Stimulated activated CD4-positive, alpha-beta T cell treated with anti-CD3 and anti-CD28 coated beads, TNF-alpha, amount 100 ng/mL, for 48 hours (primary cell): ENCODE measurements at regions not wholly inside any gene's neighbourhood (a gene's known extent, or its start where the extent isn't known, plus 50 kb on each side); places are given as distances from the start of the nearest gene placed in this dataset.
"Not testable (repeated sequence)": the region's sequence is repeated elsewhere in the genome, so short reads cannot be mapped to it uniquely, and the experiment has no call there.

ENCODE experiments used
- DNase-seq, 3 donors: peaks; one replicate each; pipeline ENCODE4 v3.0.0-alpha.2; 2020; ENCODE audit warnings: low read depth in 3 of 3

DNA sequence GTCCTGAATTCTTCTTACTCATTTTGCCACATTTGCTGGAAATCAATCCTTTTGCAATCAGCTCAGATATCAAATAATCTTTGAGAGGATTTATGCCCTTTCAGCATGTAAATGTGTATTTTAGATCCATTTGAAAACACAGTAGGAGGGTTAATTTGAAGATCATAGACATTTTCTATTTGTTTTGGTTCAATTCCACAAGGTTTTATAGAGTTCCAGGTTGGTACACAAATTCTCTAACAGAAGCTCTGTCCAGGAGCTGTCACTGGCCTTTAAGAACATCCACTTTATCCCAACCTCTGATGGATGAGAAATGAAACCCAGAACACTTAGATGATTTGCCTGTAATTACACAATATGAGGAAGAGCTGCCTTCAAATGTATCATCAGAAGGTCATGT is 157.3 kb upstream of the CHAC2 start:
- DNase-seq: no peak

DNA sequence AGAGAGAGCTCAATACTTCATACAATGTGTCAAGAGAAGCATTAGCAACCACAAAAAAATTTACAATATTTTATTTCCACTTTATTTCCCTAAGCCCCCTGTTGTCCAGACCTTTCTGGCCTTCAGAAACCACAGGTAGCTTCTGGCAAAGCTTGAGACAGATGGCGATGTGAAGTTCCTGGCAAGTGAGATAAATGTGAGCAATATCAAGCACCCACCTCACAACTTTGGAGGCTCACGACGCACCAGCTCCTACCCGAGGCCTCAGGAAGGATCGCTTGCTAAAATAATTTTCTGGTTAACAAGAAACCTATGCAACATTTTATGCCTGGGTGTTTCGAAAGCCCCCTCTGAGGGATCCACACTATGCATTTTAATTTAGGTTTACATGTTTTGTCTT is 158.1 kb upstream of the CHAC2 start:
- no peak for DNase-seq

DNA sequence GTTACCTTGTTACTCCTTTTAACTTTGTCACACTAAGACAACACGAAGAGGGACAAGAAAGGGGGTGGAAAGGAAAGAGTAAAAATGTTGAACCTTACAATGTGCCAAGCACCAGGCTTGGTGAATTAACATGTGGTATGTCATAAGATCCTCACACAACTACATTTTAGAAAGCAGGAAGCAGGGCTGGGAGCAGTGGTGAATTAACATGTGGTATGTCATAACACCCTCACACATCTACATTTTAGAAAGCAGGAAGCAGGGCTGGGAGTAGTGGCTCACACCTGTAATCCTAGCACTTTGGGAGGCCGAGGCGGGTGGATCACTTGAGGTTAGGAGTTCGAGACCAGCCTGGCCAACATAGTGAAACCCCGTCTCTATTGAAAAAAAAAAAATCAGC is 159.3 kb upstream of the CHAC2 start:
- DNase-seq: no peak

DNA sequence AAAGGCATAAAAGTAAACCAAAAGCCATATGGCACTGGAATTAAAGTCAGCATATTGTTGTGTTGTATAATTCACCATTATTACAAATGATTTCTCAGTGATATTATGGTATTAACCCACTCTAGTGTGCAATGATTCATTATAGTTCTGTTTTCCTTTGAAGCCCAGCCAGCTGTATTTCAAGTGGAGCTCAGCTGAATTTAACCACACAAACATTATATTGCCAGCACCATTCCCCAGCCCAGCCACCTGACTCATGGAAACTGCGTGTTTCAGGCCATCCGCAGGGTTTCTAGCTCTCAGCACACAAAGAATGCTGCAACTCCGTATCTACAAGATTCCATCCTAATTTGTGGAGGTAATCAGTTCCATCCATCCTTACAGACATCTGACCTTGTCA is 166.8 kb upstream of the CHAC2 start:
- DNase-seq: no peak

DNA sequence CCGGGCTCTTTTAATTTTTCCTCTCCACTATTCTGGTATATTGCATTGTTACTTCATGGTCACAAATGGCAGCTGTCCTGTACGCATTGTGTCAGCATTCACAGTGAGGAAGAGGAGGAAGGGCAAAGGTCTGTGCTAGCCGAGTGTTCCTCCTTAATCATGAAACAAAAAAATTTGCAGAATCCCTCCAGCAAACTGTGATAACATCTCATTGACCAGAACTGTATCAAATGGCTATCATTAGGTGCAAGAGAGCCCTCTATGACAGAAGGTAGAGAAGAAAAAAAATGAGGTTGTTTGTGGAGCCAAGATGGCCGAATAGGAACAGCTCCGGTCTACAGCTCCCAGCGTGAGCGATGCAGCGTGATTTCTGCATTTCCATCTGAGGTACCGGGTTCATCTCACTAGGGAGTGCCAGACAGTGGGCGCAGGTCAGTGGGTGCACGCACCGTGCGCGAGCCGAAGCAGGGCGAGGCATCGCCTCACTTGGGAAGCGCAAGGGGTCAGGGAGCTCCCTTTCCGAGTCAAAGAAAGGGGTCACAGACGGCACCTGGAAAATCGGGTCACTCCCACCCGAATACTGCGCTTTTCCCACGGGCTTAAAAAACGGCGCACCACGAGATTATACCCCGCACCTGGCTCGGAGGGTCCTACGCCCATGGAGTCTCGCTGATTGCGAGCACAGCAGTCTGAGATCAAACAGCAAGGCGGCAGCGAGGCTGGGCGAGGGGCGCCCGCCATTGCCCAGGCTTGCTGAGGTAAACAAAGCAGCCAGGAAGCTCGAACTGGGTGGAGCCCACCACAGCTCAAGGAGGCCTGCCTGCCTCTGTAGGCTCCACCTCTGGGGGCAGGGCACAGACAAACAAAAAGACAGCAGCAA is 180.6 kb upstream of the CHAC2 start:
- not testable (repeated sequence) for DNase-seq

DNA sequence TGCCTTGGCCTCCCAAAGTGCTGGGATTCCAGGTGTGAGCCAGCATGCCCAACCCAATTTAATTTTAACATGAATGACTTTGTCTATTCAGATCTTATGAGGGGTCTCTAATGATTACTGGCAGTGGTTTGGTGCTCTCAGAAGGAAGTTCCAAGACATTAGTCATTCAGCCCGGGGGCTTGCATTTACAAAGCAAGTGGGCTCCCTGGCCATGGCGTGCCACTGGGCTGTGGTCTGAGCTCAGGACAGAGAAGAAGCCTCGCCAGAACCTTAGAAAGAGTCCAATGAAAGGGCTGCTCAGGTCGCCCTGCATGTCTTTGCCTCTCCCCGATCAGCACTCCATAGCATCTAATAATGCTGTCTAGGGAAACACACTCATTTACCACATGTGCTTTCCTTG is 182.6 kb upstream of the CHAC2 start:
- DNase-seq: no peak

DNA sequence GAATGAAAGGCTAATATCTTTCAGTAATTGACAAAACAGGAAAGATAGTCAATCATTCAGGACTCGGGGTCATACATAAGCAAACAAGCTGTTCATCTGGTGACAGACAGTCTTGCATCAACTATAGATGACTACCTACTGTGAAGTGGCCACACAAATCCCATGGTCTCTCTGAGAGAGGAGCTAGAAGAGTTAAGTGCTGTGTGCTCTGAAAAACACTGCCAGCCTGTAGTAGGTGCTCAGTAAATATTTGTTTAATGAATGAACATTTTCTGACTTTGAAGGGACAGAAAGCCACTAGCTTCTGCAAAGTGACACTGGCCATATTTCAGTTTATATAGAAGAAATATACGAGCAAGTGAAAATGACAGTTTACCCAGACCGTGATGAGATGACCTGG is 184.0 kb upstream of the CHAC2 start:
- DNase-seq: no peak

DNA sequence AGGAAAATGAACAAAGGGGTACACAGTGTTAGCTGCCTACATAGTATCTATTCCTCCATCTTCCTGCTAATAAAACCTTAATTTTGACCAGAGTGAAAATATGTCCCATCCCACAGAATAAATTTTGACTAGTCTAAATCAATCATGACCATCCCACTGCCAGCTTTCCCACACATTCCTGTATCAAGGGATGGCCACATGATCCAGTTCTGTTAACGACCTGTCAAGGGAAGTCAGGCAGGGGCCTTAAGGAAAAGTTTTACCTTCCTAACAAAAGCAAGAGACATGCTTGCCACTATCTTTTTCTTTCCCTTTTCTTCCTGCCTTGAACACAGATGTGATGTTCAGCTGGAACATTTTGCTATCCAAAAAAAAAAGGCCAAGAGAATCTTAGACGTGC is 185.0 kb upstream of the CHAC2 start:
- no peak for DNase-seq

DNA sequence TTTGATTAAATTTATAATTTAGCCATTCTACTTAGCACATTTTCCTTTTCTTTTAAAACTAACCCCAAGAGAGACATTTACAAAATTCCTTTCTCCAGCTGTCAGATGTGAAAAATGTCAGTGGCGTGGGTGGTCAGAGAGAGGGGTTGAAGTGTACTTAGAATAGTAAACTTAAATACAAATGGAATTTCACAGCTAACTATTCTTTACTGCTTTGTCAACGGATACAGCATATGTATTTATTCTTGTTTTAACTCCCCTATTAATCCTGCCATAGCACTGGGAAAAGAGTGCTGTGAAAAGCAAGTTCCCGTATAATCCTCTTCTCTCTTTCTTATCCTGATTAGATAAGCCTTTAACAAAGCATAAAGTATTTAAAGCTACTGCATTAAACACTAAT is 191.4 kb upstream of the CHAC2 start:
- no peak for DNase-seq

DNA sequence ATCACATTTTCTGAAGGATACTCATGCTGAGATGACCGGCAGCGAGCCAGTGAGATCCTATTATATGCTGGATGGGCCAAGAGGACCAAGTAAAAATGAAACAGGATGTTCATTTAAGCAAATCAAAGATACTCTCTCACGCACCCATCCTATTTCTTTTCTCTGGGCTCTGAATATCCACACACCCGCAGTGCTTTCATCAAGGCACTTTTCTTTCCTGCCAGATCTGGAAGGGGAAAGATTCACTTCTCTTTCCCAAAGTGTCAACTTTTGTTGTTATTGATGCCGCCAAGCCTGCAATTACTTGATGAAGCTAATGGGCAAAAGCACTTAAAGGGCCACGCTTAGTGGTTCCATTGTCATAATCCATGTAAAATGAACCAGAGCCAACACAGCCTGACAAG is 191.9 kb upstream of the CHAC2 start:
- DNase-seq: no peak

DNA sequence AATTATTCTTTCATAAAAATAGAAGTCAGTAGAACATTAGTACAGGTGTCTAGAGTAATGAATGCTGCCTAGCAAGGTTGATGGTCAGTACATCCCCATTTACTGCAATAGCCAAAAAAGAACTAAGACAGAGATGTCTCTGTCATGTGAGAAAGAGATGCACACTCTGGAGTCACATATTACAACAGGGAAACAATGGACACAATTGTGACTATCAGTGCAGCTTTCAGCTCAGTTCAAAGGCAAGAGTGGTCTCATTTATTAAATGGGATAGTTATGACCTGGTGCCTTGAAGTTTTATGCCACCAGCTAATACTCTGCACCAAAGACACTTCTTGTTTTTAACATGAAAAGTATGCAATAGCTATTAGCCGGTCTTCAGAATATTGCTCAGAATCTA is 194.9 kb upstream of the CHAC2 start:
- DNase-seq: no peak

DNA sequence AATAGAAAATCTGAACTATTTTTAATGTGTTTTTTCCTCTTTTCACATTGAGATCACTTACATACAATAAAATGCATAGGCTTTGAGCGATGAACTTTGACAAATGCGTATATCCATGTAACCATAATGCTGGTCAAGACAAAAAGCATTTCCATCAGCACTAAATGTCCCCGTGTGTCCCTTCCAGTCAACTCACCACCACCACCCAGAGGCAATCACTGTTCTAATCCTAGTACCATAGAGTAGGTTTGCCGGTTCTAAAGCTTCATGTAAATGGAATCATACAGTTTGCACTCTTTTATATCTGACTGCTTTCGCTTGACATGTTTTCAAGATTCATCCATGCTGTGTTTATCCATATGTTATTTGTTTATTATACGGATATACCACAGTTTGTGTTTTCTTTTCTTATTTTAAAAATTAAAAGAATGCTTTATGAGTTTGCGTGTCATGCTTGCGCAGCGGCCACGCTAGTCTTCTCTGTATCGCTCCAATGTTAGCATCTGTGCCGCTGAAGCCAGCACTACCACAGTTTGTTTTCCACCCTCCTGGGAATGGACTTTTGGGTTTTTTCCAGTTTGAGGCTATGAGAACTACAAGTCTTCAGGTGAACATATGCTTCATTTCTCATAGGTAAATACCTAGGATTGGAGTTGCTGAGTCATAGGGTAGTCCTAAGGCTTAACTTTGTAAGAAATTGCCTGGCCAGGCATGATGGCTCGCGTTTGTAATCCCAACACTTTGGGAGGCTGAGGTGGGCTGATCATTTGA is 197.5 kb upstream of the CHAC2 start:
- no peak for DNase-seq

DNA sequence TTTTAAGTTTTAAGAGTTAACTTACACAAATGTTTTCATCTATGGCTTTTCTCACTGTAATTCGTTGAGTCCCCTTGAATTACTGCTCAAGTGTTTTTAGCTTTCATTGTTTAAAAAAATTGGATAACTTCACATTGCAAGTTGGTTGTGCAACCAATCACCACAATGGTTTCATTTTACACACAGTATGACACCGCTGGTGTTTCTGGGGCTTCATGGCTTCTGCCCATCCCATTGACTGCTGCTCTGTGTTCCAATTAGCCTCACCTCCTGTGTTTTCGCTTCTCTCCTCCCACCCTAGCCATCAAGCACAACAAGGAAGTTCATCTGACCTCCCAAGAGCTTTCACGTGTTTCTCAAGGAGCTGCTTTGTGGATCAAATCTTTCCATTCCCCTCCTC is 199.1 kb upstream of the CHAC2 start:
- no peak for DNase-seq

DNA sequence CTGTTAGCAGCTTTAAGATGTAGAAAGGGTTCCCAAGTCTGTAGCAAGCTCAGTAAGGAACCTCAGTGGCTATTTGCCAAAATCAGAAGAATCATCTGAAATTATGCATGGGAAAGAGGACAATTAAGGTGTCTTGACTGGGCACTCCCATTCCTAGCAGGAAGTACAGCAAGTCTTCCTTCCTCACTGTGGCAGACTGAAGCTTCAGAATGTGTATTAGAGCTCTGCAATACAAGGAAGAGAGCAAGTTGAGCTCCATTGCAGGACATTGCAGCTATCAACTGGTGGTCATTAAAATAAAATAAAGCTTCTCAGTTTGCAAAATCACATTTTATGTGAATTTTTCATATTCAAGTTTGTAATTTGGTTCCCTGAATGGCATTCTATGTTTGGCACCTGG is 200.5 kb upstream of the CHAC2 start:
- DNase-seq: no peak

DNA sequence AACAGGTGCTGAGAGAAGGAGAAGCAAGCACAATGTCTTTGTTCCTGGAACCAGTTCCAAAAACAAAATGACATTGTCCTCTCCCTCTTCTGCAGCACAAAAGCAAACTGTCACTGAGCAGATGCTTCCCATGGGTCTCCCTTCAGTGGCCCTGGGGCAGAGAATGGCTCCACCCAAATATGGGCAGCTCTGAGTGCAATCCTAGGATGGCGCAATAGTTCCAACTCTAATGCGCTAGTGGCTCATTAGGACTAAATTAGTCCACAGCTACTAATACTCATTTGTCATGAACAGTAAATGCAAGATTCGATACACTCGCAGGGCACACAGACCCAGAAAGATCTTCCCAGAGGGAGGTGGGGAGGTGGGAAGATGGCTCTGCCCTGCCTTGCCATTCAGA is 205.2 kb upstream of the CHAC2 start:
- DNase-seq: no peak

DNA sequence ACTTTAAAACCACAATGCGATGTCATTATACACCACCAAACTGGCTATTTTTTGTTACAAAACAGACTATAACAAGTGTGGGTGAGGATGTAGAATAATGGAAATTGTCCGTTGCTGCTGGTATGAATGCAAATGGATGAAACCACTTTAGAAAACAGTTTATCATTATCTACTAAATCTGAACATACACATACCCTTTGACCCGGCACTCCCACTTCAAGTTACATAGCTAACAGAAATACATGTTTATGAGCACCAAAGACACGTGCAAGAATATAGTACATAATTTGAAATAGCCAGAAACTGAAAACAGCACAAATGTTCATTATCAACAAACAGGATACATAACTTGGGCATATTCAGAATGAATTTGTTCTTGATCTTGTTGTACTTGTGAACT is 206.4 kb upstream of the CHAC2 start:
- DNase-seq: no peak

DNA sequence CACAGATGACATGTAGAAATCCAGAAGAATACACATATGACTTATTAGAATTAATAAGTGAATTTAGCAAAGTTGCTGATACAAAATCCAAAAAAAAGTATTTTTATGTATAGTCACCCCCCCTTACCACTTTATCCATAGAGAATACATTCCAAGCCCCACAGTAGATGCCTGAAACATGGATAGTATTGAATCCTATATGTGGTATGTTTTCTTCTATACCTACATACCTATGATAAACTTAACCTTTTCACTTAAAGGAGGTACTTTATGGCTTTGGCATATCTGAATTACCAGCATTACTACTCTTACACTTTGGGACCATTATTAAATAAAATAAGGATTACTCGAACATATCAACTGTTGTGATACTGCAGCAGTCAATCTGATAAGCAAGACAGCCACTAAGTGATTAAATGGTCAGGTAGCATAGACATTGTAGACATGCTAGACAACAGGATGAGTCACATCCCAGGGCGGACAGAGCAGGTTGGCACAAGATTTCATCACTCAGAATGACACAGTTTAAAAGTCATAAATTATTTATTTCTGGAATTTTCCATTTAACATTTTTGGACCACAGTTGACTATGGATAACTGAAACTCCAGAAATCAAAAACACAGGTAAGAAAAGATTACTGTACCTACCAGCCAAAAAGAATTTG is 208.2 kb upstream of the CHAC2 start:
- DNase-seq: no peak

DNA sequence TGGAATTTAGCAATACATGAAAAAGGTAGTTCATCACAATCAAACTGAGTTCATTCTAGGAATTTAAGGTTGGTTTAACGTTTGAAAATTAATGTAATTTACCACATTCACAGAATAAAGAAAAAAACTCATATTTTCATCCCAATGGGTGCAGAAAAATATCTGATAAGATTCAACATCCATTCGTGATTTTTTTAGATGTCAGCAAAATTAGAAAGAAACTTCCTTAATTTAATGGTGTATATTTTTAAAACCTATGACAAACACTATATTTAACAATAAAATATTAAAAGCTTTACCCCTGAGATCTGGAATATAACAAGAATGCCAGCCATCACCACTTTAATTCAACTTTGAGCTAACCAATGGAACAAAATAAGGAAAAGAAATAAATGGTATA is 208.7 kb upstream of the CHAC2 start:
- no peak for DNase-seq

DNA sequence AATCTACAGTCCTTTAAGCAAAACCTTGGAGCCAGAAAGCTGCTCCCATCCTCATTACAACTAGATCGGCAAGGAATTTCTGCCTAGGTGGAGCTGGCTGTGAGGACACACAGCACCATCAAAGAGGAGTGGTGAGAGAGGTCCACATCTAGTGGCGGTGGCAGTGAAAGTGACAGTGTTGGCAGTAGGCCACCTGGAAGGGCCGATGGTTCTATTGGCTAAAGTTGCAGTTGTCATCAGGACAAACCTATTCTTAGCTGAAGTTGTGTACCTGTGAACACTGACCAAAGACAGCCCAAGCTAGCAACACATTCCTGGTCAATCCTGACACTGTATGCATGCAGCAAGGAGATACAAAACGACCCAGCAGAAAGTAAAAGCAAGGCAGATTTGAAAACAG is 218.1 kb upstream of the CHAC2 start:
- DNase-seq: no peak

DNA sequence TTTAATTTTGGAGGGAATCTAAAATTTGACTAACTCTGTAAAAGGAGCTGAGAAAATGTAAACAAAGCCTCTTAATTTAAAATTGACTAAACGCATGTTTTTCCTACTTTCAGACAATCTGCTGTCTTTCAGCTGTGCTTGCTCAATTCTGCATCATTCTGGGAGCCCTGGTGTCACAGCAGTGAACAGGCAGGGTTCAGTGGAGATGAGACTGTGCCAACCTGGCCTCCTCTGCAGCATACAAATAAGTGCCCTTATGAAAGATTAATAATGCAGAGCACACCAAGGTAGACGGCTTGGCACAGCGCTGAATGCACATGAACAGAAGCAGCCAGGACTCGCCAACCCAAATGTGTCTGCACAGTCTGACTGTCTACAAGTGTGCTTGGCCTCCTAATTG is 222.0 kb upstream of the CHAC2 start:
- DNase-seq: no peak

DNA sequence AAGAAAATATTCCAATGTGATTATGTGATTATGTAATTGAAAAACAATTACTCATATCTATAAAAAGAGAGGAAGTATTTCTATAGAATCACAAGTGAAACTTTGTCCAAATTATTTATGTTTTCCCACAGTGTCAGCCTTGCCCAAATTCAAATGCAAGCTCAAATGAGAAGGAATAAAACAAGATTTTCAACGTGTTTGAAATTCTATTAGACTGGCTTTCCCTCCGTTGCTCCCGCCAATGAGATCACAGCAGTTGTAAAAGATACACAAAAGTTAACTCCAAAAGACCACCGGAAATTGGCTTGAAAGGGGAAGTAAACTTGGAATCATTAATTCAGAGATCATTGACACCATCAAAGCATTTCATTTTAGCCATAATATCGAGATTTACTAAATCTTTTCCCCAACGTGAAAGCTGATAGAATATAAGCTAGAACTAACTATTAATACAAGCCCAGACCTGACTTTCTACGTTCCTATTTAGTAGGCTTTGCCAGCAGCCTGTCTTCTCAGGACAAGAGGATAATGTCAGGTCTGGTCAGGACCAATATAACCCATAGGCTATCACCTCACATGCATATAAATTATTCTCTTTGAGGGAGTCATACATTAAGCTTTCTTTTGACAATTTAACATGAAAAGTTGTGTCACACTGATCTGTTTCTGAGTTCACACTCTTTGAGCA is 222.6 kb upstream of the CHAC2 start:
- no peak for DNase-seq

DNA sequence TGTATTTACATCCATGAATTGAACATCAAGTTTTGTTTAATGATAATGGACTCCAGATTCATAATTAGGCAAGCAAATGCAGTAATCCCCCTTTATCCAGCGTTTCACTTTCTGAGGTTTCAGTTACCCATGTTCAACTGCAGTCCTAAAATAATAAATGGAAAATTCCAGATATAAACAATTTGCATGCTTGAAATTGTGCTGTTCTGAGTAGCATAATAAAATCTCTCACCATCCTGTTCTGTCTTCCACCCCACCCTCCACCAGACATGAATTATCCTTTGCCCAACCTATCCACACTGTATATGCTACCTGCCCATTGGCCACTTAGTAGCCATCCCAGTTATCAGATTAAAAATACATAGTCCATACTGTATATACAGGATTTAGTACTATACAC is 224.5 kb upstream of the CHAC2 start:
- no peak for DNase-seq
